GM12872 (cell line): ENCODE measurements at regions not wholly inside any gene's neighbourhood (a gene's known extent, or its start where the extent isn't known, plus 50 kb on each side); places are given as distances from the start of the nearest gene placed in this dataset.

Experiments used
- CTCF ChIP-seq: IDR thresholded peaks from 3 replicates; pipeline ENCODE4 v1.5.1; 2011; ENCODE audit warnings: low read depth, mild to moderate bottlenecking, low read length, moderate library complexity; ENCODE audit not compliant: insufficient read depth

- TF ChIP-seq CTCF, result no peak
Measured at GRCh38 chr4:38455092-38455862, 208.7 kb upstream of the KLF3 start.

- TF ChIP-seq CTCF, result no peak
Measured at GRCh38 chr4:38456096-38456495, 207.9 kb upstream of the KLF3 start.

- no peak for TF ChIP-seq CTCF
Measured at GRCh38 chr4:38461342-38461741, 202.7 kb upstream of the KLF3 start.

GRCh38 chr4:38462367-38463055, 201.5 kb upstream of the KLF3 start:
- no peak for TF ChIP-seq CTCF

GRCh38 chr4:38463268-38463958, 200.6 kb upstream of the KLF3 start:
- TF ChIP-seq CTCF, result no peak

GRCh38 chr4:38464328-38464727, 199.7 kb upstream of the KLF3 start:
- TF ChIP-seq CTCF, result no peak

GRCh38 chr4:38466401-38466800, 197.6 kb upstream of the KLF3 start:
- no peak for TF ChIP-seq CTCF
